ENCODE measurements at regions not wholly inside any gene's neighbourhood (a gene's known extent, or its start where the extent isn't known, plus 50 kb on each side); places are given as distances from the start of the nearest gene placed in this dataset.

DNA sequence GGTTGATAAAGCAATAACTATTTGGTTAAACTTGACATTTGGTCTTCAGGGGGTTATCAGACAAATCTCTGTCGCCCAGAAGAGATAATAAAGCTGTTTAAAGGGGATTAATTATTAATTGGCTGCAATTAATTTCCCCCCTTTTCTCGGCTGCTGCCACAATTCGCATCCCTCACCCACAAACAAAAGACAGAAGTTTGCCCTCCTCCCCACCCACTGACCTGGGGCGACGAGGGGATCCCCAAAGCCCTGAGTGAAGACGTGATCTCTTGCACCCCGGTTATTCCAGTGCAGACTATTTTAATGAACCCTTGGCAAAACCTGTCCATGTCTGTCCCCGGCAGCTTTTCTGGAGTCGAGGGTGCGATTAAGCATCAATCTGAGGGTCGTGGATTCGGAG is 55.7 kb upstream of the TMEM33 start:
- H3K4me3 Mint-ChIP-seq, result no peak overlapping the region; the same call in 1 of the 2 replicates

GRCh38 chr4:41878991-41879491 is 56.2 kb upstream of the TMEM33 start:
- peak; percentile 72 for DNase-seq (ENCODE audit: low spot score)
- Mint-ChIP-seq H3K27me3 (ENCODE audit: low read depth) (peaks cover 100% of the 10 kb centered on the region), H3K4me1 (peaks cover 46% of the 10 kb centered on the region), H3K36me3 (no peaks in the 10 kb centered on the region), H3K4me3 (peak overlapping the region; percentile 65), H3K27ac (no peak overlapping the region), H3K9me3 (no peaks in the 10 kb centered on the region)
- ATAC-seq, result peak; percentile 11
- TF ChIP-seq NR2C2 (CRISPR knock-in tag; IDR thresholded peaks at IDR 0.05) (no peak), RELA (CRISPR knock-in tag; IDR thresholded peaks at IDR 0.05; ENCODE audit: borderline replicate concordance) (no peak), ESRRA (CRISPR knock-in tag; IDR thresholded peaks at IDR 0.05; ENCODE audit: borderline replicate concordance) (no peak), SMAD3 (CRISPR knock-in tag; IDR thresholded peaks at IDR 0.05; ENCODE audit: borderline replicate concordance) (no peak), ZBTB21 (CRISPR knock-in tag; IDR thresholded peaks at IDR 0.05; ENCODE audit: borderline replicate concordance) (no peak), JAZF1 (CRISPR knock-in tag; IDR thresholded peaks at IDR 0.05) (no peak), OVOL2 (CRISPR knock-in tag; IDR thresholded peaks at IDR 0.05; ENCODE audit: borderline replicate concordance) (no peak)
- TF ChIP-seq, protein P1, sequence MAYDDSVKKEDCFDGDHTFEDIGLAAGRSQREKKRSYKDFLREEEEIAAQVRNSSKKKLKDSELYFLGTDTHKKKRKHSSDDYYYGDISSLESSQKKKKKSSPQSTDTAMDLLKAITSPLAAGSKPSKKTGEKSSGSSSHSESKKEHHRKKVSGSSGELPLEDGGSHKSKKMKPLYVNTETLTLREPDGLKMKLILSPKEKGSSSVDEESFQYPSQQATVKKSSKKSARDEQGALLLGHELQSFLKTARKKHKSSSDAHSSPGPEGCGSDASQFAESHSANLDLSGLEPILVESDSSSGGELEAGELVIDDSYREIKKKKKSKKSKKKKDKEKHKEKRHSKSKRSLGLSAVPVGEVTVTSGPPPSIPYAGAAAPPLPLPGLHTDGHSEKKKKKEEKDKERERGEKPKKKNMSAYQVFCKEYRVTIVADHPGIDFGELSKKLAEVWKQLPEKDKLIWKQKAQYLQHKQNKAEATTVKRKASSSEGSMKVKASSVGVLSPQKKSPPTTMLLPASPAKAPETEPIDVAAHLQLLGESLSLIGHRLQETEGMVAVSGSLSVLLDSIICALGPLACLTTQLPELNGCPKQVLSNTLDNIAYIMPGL (CRISPR knock-in tag; IDR thresholded peaks at IDR 0.05), result no peak
- ChIA-PET CTCF (interaction anchor here (0.7 to 3.4 kb wide), 3 partner anchors 13 to 799 kb away, joined by 3 to 16 read pairs (median 4); no protein-coding TSS in a partner anchor), POLR2A (no interaction called here)

More for the DNA sequence above, 55.7 kb upstream of the TMEM33 start:
- H3K9me3 Mint-ChIP-seq, result no peaks in the 10 kb centered on the region
- H3K27me3 Mint-ChIP-seq (ENCODE audit: low read depth), result peaks cover 100% of the 10 kb centered on the region
- POLR2A ChIA-PET, result no interaction called here
- peaks cover 43% of the 10 kb centered on the region for H3K4me1 Mint-ChIP-seq
- no peak for DNase-seq (ENCODE audit: low spot score)
- no peak overlapping the region for H3K27ac Mint-ChIP-seq
- CTCF ChIA-PET, result interaction anchor here (0.7 to 3.4 kb wide), 2 partner anchors 13 to 799 kb away, joined by 3 to 16 read pairs; no protein-coding TSS in a partner anchor
- no peak for TF ChIP-seq EMX1 (CRISPR knock-in tag; IDR thresholded peaks at IDR 0.05)
- TF ChIP-seq, protein P2, sequence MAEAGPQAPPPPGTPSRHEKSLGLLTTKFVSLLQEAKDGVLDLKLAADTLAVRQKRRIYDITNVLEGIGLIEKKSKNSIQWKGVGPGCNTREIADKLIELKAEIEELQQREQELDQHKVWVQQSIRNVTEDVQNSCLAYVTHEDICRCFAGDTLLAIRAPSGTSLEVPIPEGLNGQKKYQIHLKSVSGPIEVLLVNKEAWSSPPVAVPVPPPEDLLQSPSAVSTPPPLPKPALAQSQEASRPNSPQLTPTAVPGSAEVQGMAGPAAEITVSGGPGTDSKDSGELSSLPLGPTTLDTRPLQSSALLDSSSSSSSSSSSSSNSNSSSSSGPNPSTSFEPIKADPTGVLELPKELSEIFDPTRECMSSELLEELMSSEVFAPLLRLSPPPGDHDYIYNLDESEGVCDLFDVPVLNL (CRISPR knock-in tag; IDR thresholded peaks at IDR 0.05; ENCODE audit: borderline replicate concordance, low read depth), result no peak
- TF ChIP-seq SOX15 (CRISPR knock-in tag; IDR thresholded peaks at IDR 0.05), result no peak
- TF ChIP-seq CREM (CRISPR knock-in tag; IDR thresholded peaks at IDR 0.05), result no peak
- TF ChIP-seq, protein P3, sequence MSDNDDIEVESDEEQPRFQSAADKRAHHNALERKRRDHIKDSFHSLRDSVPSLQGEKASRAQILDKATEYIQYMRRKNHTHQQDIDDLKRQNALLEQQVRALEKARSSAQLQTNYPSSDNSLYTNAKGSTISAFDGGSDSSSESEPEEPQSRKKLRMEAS (CRISPR knock-in tag; IDR thresholded peaks at IDR 0.05), result no peak
- no peak for TF ChIP-seq NFYB (CRISPR knock-in tag; conservative IDR thresholded peaks at IDR 0.05; ENCODE audit: low read depth)
- TF ChIP-seq RELA (CRISPR knock-in tag; IDR thresholded peaks at IDR 0.05; ENCODE audit: borderline replicate concordance), result no peak
- no peak for TF ChIP-seq ZNF416 (CRISPR knock-in tag; IDR thresholded peaks at IDR 0.05)
- TF ChIP-seq, protein P4, sequence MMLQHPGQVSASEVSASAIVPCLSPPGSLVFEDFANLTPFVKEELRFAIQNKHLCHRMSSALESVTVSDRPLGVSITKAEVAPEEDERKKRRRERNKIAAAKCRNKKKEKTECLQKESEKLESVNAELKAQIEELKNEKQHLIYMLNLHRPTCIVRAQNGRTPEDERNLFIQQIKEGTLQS (CRISPR knock-in tag; conservative IDR thresholded peaks at IDR 0.05), result no peak
- no peak for TF ChIP-seq ELF4 (CRISPR knock-in tag; IDR thresholded peaks at IDR 0.05; ENCODE audit: low read depth)
- no peak for TF ChIP-seq FOXP1 (CRISPR knock-in tag; IDR thresholded peaks at IDR 0.05; ENCODE audit: borderline replicate concordance)
- TF ChIP-seq ARID4B (CRISPR knock-in tag; IDR thresholded peaks at IDR 0.05; ENCODE audit: borderline replicate concordance), result no peak
- TF ChIP-seq SMAD4 (CRISPR knock-in tag; IDR thresholded peaks at IDR 0.05), result no peak
- TF ChIP-seq GTF2I (CRISPR knock-in tag; conservative IDR thresholded peaks at IDR 0.05), result no peak
- ATAC-seq, result no peak
- H3K36me3 Mint-ChIP-seq, result no peaks in the 10 kb centered on the region
